Naive thymus-derived CD4-positive, alpha-beta T cell (primary cell): ENCODE measurements at regions not wholly inside any gene's neighbourhood (a gene's known extent, or its start where the extent isn't known, plus 50 kb on each side); places are given as distances from the start of the nearest gene placed in this dataset.

Source experiments
- ATAC-seq: fragments of 150-1000 bp; cut with Tn5 transposase; 2 replicates; pipeline ENCODE4 v1.10.0; 2021; ENCODE audit warnings: mild to moderate bottlenecking, moderate library complexity
- CTCF ChIA-PET: fragments of 350-600 bp; sonication (Branson Sonifier 250); formaldehyde crosslinking; loops from one replicate; lab custom pipeline; 2021; ENCODE audit warnings: antibody characterized with exemption; lab: Charles Lee
- POLR2A ChIA-PET: fragments of 350-600 bp; sonication (Branson Sonifier 250); formaldehyde crosslinking; loops from one replicate; lab custom pipeline; 2021; ENCODE audit warnings: antibody characterized with exemption, inconsistent platforms; lab: Charles Lee
- DNase-seq, 9 donors: peaks; one replicate each; pipeline versions ENCODE4 v3.0.0 to v3.0.0-alpha.2; 2020 to 2022; ENCODE audit warnings: mixed read lengths in 1 of 9
- H3K27ac ChIP-seq: one replicate; pipeline ENCODE4 v1.7.0; 2013; ENCODE audit warnings: mild to moderate bottlenecking, low read depth, low read length, moderate library complexity
- H3K27me3 ChIP-seq, 2 donors: one replicate each; pipeline ENCODE4 v1.7.0; 2013; ENCODE audit warnings: low read length in 2 of 2, mild to moderate bottlenecking in 2 of 2, moderate library complexity in 2 of 2; ENCODE audit not compliant: control insufficient read depth in 2 of 2, insufficient read depth in 2 of 2
- H3K36me3 ChIP-seq, 3 experiments: 1 replicate in 2 of 3; 2 replicates in 1 of 3; pipeline ENCODE4 v1.7.0; 2013; ENCODE audit warnings: low read length in 3 of 3, mild to moderate bottlenecking in 3 of 3, moderate library complexity in 1 of 3; ENCODE audit not compliant: insufficient read depth in 3 of 3, control insufficient read depth in 2 of 3
- H3K4me1 ChIP-seq, 2 donors: one replicate each; pipeline ENCODE4 v1.7.0; 2013; ENCODE audit warnings: low read length in 2 of 2, mild to moderate bottlenecking in 2 of 2, moderate library complexity in 1 of 2; ENCODE audit not compliant: control insufficient read depth in 2 of 2, insufficient read depth in 2 of 2
- H3K4me3 ChIP-seq: 2 replicates; pipeline ENCODE4 v1.7.0; 2013; ENCODE audit warnings: mild to moderate bottlenecking, low read length
- H3K9me3 ChIP-seq, 3 experiments: 1 replicate in 2 of 3; 2 replicates in 1 of 3; pipeline ENCODE4 v1.7.0; 2013; ENCODE audit warnings: low read length in 3 of 3; ENCODE audit not compliant: control insufficient read depth in 2 of 3
- H3K27ac Mint-ChIP-seq, 9 donors: one replicate each; pipeline ENCODE4 v1.8.0; 2020 to 2022; ENCODE audit warnings: mixed read lengths in 9 of 9, mild to moderate bottlenecking in 8 of 9, moderate library complexity in 5 of 9, inconsistent platforms in 2 of 9
- H3K27me3 Mint-ChIP-seq, 5 donors: one replicate each; pipeline ENCODE4 v1.8.0; 2021 to 2022; ENCODE audit warnings: mixed read lengths in 5 of 5, mild to moderate bottlenecking in 1 of 5
- H3K36me3 Mint-ChIP-seq, 5 donors: one replicate each; pipeline ENCODE4 v1.8.0; 2020 to 2022; ENCODE audit warnings: mixed read lengths in 5 of 5, mild to moderate bottlenecking in 3 of 5, inconsistent platforms in 1 of 5
- H3K4me1 Mint-ChIP-seq, 7 donors: one replicate each; pipeline ENCODE4 v1.8.0; 2020 to 2022; ENCODE audit warnings: mixed read lengths in 7 of 7, mild to moderate bottlenecking in 3 of 7, inconsistent platforms in 1 of 7
- H3K4me3 Mint-ChIP-seq, 10 donors: one replicate each; pipeline ENCODE4 v1.8.0; 2020 to 2022; ENCODE audit warnings: mild to moderate bottlenecking in 10 of 10, mixed read lengths in 10 of 10, moderate library complexity in 6 of 10, inconsistent platforms in 2 of 10
- H3K9me3 Mint-ChIP-seq, 11 donors: one replicate each; pipeline ENCODE4 v1.8.0; 2020 to 2022; ENCODE audit warnings: mixed read lengths in 11 of 11, mild to moderate bottlenecking in 4 of 11, inconsistent platforms in 1 of 11, moderate library complexity in 1 of 11
- intact Hi-C, 2 donors: fragments of 100-400 bp; cut with micrococcal nuclease; formaldehyde crosslinking; loops; one replicate each; pipeline ENCODE4 v1.15.1; 2023

- no peak overlapping the region for H3K4me3 Mint-ChIP-seq
- ChIA-PET POLR2A (no interaction called here), CTCF (no interaction called here)
- Histone ChIP-seq H3K9me3 (no peaks in the 10 kb centered on the region), H3K4me3 (no peak overlapping the region), H3K4me1 (no peaks in the 10 kb centered on the region), H3K36me3 (no peaks in the 10 kb centered on the region), H3K27me3 (no peaks in the 10 kb centered on the region), H3K27ac (no peak overlapping the region)
- peaks cover 0 to 17% (median 5%) of the 10 kb centered on the region in 5 donors for H3K27me3 Mint-ChIP-seq
- no peaks in the 10 kb centered on the region for H3K36me3 Mint-ChIP-seq
- DNase-seq (no peak), ATAC-seq (no peak)
- intact Hi-C loops: no loop called here
- H3K27ac Mint-ChIP-seq: no peak overlapping the region
- no peaks in the 10 kb centered on the region for H3K4me1 Mint-ChIP-seq
- peaks cover 0 to 3% (median 0%) of the 10 kb centered on the region in 11 donors for H3K9me3 Mint-ChIP-seq
These were observed 177.2 kb upstream of the NTF3 start for GRCh38 chr12:5254703-5255102.

GRCh38 chr12:5257763-5258495 lies 174.0 kb upstream of the NTF3 start:
- Mint-ChIP-seq H3K27me3 (peaks cover 0 to 17% (median 5%) of the 10 kb centered on the region in 5 donors), H3K27ac (no peak overlapping the region), H3K4me3 (no peak overlapping the region), H3K4me1 (no peaks in the 10 kb centered on the region), H3K9me3 (peaks cover 0 to 3% (median 0%) of the 10 kb centered on the region in 11 donors), H3K36me3 (no peaks in the 10 kb centered on the region)
- Histone ChIP-seq H3K9me3 (no peaks in the 10 kb centered on the region), H3K4me3 (no peak overlapping the region), H3K27me3 (no peaks in the 10 kb centered on the region), H3K27ac (no peak overlapping the region), H3K36me3 (no peaks in the 10 kb centered on the region), H3K4me1 (no peaks in the 10 kb centered on the region)
- ATAC-seq: no peak
- DNase-seq: no peak
- intact Hi-C loops: no loop called here
- ChIA-PET POLR2A (no interaction called here), CTCF (no interaction called here)

GRCh38 chr12:5258498-5258897 lies 173.4 kb upstream of the NTF3 start:
- no peak overlapping the region for H3K4me3 Mint-ChIP-seq
- Histone ChIP-seq H3K9me3 (no peaks in the 10 kb centered on the region), H3K4me3 (no peak overlapping the region), H3K36me3 (no peaks in the 10 kb centered on the region), H3K4me1 (no peaks in the 10 kb centered on the region), H3K27me3 (no peaks in the 10 kb centered on the region), H3K27ac (no peak overlapping the region)
- ChIA-PET POLR2A (no interaction called here), CTCF (no interaction called here)
- ATAC-seq (no peak), DNase-seq (no peak)
- H3K4me1 Mint-ChIP-seq: no peaks in the 10 kb centered on the region
- H3K27me3 Mint-ChIP-seq: peaks cover 0 to 17% (median 5%) of the 10 kb centered on the region in 5 donors
- peaks cover 0 to 3% (median 0%) of the 10 kb centered on the region in 11 donors for H3K9me3 Mint-ChIP-seq
- intact Hi-C loops: no loop called here
- no peaks in the 10 kb centered on the region for H3K36me3 Mint-ChIP-seq
- no peak overlapping the region for H3K27ac Mint-ChIP-seq

GRCh38 chr12:5258926-5259325 lies 173.0 kb upstream of the NTF3 start:
- no peaks in the 10 kb centered on the region for H3K36me3 ChIP-seq
- intact Hi-C loops: no loop called here
- Mint-ChIP-seq H3K27me3 (peaks cover 0 to 17% (median 5%) of the 10 kb centered on the region in 5 donors), H3K9me3 (peaks cover 0 to 3% (median 0%) of the 10 kb centered on the region in 11 donors), H3K27ac (no peak overlapping the region), H3K4me3 (no peak overlapping the region), H3K36me3 (no peaks in the 10 kb centered on the region), H3K4me1 (no peaks in the 10 kb centered on the region)
- H3K4me1 ChIP-seq: no peaks in the 10 kb centered on the region
- CTCF ChIA-PET: no interaction called here
- no peaks in the 10 kb centered on the region for H3K27me3 ChIP-seq
- no peak overlapping the region for H3K27ac ChIP-seq
- no peak overlapping the region for H3K4me3 ChIP-seq
- DNase-seq: no peak
- no peak for ATAC-seq
- POLR2A ChIA-PET: no interaction called here
- H3K9me3 ChIP-seq: no peaks in the 10 kb centered on the region

GRCh38 chr12:5259523-5259922 lies 172.4 kb upstream of the NTF3 start:
- ChIA-PET POLR2A (no interaction called here), CTCF (no interaction called here)
- Mint-ChIP-seq H3K4me3 (no peak overlapping the region), H3K27ac (no peak overlapping the region), H3K27me3 (peaks cover 0 to 17% (median 5%) of the 10 kb centered on the region in 5 donors), H3K4me1 (no peaks in the 10 kb centered on the region), H3K9me3 (peaks cover 0 to 3% (median 0%) of the 10 kb centered on the region in 11 donors), H3K36me3 (no peaks in the 10 kb centered on the region)
- Histone ChIP-seq H3K27me3 (no peaks in the 10 kb centered on the region), H3K9me3 (no peaks in the 10 kb centered on the region), H3K4me3 (no peak overlapping the region), H3K36me3 (no peaks in the 10 kb centered on the region), H3K4me1 (no peaks in the 10 kb centered on the region), H3K27ac (no peak overlapping the region)
- no peak for DNase-seq
- ATAC-seq: no peak
- intact Hi-C loops: no loop called here

- Histone ChIP-seq H3K9me3 (no peaks in the 10 kb centered on the region), H3K27me3 (no peaks in the 10 kb centered on the region), H3K36me3 (no peaks in the 10 kb centered on the region), H3K4me3 (no peak overlapping the region), H3K4me1 (no peaks in the 10 kb centered on the region), H3K27ac (no peak overlapping the region)
- Mint-ChIP-seq H3K27me3 (peaks cover 0 to 17% (median 5%) of the 10 kb centered on the region in 5 donors), H3K4me1 (no peaks in the 10 kb centered on the region), H3K36me3 (no peaks in the 10 kb centered on the region), H3K9me3 (peaks cover 0 to 3% (median 0%) of the 10 kb centered on the region in 11 donors), H3K4me3 (no peak overlapping the region), H3K27ac (no peak overlapping the region)
- ChIA-PET CTCF (no interaction called here), POLR2A (no interaction called here)
- no peak for DNase-seq
- ATAC-seq: no peak
- intact Hi-C loops: no loop called here
These were observed 171.8 kb upstream of the NTF3 start for GRCh38 chr12:5260086-5260485.

GRCh38 chr12:5260591-5261086 lies 171.3 kb upstream of the NTF3 start:
- Histone ChIP-seq H3K36me3 (no peaks in the 10 kb centered on the region), H3K27me3 (no peaks in the 10 kb centered on the region), H3K4me1 (no peaks in the 10 kb centered on the region), H3K9me3 (no peaks in the 10 kb centered on the region), H3K4me3 (no peak overlapping the region), H3K27ac (no peak overlapping the region)
- Mint-ChIP-seq H3K9me3 (peaks cover 0 to 3% (median 0%) of the 10 kb centered on the region in 11 donors), H3K4me1 (no peaks in the 10 kb centered on the region), H3K4me3 (no peak overlapping the region), H3K27me3 (peaks cover 0 to 17% (median 5%) of the 10 kb centered on the region in 5 donors), H3K36me3 (no peaks in the 10 kb centered on the region), H3K27ac (no peak overlapping the region)
- intact Hi-C loops: no loop called here
- ChIA-PET POLR2A (no interaction called here), CTCF (no interaction called here)
- ATAC-seq (no peak), DNase-seq (no peak)
